ENCODE measurements at regions not wholly inside any gene's neighbourhood (a gene's known extent, or its start where the extent isn't known, plus 50 kb on each side); places are given as distances from the start of the nearest gene placed in this dataset.

- TF ChIP-seq NCOA1 (CRISPR knock-in tag; IDR thresholded peaks at IDR 0.05): no peak
- no peak for TF ChIP-seq MAX (IDR thresholded peaks at IDR 0.05)
- TF ChIP-seq ZNF501 (CRISPR knock-in tag; IDR thresholded peaks at IDR 0.05): no peak
- no peak for TF ChIP-seq SRSF1 (optimal IDR thresholded peaks at IDR 0.05; ENCODE audit: low read depth, low read length)
- TF ChIP-seq, protein P1, sequence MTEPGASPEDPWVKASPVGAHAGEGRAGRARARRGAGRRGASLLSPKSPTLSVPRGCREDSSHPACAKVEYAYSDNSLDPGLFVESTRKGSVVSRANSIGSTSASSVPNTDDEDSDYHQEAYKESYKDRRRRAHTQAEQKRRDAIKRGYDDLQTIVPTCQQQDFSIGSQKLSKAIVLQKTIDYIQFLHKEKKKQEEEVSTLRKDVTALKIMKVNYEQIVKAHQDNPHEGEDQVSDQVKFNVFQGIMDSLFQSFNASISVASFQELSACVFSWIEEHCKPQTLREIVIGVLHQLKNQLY (CRISPR knock-in tag; IDR thresholded peaks at IDR 0.05): no peak
- no peak for TF ChIP-seq ARNT (IDR thresholded peaks at IDR 0.05)
- no peak for TF ChIP-seq U2AF2 (IDR thresholded peaks at IDR 0.05; ENCODE audit: low read depth, low read length)
- TF ChIP-seq ZNF382 (CRISPR knock-in tag; IDR thresholded peaks at IDR 0.05; ENCODE audit: borderline replicate concordance): no peak
- TF ChIP-seq PRMT3 (CRISPR knock-in tag; IDR thresholded peaks at IDR 0.05; ENCODE audit: borderline replicate concordance, low read depth): no peak
- TF ChIP-seq NFYC (CRISPR knock-in tag; IDR thresholded peaks at IDR 0.05): no peak
- TF ChIP-seq ZNF570 (CRISPR knock-in tag; IDR thresholded peaks at IDR 0.05; ENCODE audit: borderline replicate concordance): no peak
- ChIA-PET CTCF (ENCODE audit: low intra/inter-chr PET ratio, low total read pairs) (interaction anchor here (0.6 kb wide), 1 partner anchor 252 kb away, joined by 3 read pairs; no protein-coding TSS in a partner anchor), POLR2A (no interaction called here)
- H4K20me1 ChIP-seq (ENCODE audit: insufficient read depth, low read length): no peaks in the 10 kb centered on the region
- H2AFZ ChIP-seq (ENCODE audit: low read length): no peak overlapping the region
- H3K79me2 ChIP-seq (ENCODE audit: insufficient read depth, low read length): no peaks in the 10 kb centered on the region
- ATAC-seq (no peak), FAIRE-seq (no peak), DNase-seq (ENCODE audit: low spot score) (no peak)
- no peaks in the 10 kb centered on the region for H3K36me3 ChIP-seq (replicated peaks in 1 of 2; ENCODE audit: control insufficient read depth in 1 of 2, insufficient read depth in 2 of 2, low read length in 2 of 2)
- no peak overlapping the region for H3K27ac ChIP-seq (ENCODE audit: extremely low read length, insufficient read depth, low read length)
- in situ Hi-C loops (cut with HindIII; ENCODE audit: extremely low pct_ligation_motif_present, low pct_unique_long_range_greater_than_20kb): no loop called here
- H3K9ac ChIP-seq (ENCODE audit: insufficient read depth, low read depth, low read length): no peak overlapping the region
- BruUV-seq (replicated peaks): no TSS peak
- H3K4me2 ChIP-seq (ENCODE audit: low read depth, low read length): no peak overlapping the region
- intact Hi-C loops (cut with micrococcal nuclease; ENCODE audit: unreplicated experiment): no loop called here
- H3K27me3 ChIP-seq (ENCODE audit: control insufficient read depth in 1 of 2, insufficient read depth in 2 of 2, low read length in 2 of 2): peaks cover 0 to 33% of the 10 kb centered on the region in 2 experiments; a peak in 3 of 5 replicates
- no peak overlapping the region for H3K4me3 ChIP-seq (replicated peaks in 1 of 3; ENCODE audit: insufficient read depth in 1 of 3, low read depth in 2 of 3, low read length in 3 of 3)
- no peaks in the 10 kb centered on the region for H3K9me3 ChIP-seq (ENCODE audit: low read length)
- WGBS (ENCODE audit: low lambda C conversion rate): 2% methylated on average over 3 of the region's 3 CpGs
- no peaks in the 10 kb centered on the region for H3K4me1 ChIP-seq (ENCODE audit: insufficient read depth, low read length)
Measured at GRCh38 chr16:5385811-5386210, 288.2 kb upstream of the EEF2KMT start.

Measured in HepG2 (cell line).